Esophagus squamous epithelium (tissue), 4 donors: ENCODE measurements at regions not wholly inside any gene's neighbourhood (a gene's known extent, or its start where the extent isn't known, plus 50 kb on each side); places are given as distances from the start of the nearest gene placed in this dataset.

ENCODE experiments used
- CTCF ChIP-seq, 6 experiments: fragments of 450-650 bp in 4 of 6; fragments of 200-600 bp in 2 of 6; sonication (generic) in 2 of 6; IDR thresholded peaks; one replicate each; pipeline ENCODE4 v1.5.1; 2016 to 2019; ENCODE audit warnings: antibody characterized with exemption in 6 of 6, mild to moderate bottlenecking in 4 of 6, moderate library complexity in 4 of 6
- POLR2A ChIP-seq, 4 donors: fragments of 450-650 bp; IDR thresholded peaks; one replicate each; pipeline ENCODE4 v1.6.1; 2017; ENCODE audit warnings: antibody characterized with exemption in 4 of 4, mild to moderate bottlenecking in 4 of 4, moderate library complexity in 3 of 4

DNA sequence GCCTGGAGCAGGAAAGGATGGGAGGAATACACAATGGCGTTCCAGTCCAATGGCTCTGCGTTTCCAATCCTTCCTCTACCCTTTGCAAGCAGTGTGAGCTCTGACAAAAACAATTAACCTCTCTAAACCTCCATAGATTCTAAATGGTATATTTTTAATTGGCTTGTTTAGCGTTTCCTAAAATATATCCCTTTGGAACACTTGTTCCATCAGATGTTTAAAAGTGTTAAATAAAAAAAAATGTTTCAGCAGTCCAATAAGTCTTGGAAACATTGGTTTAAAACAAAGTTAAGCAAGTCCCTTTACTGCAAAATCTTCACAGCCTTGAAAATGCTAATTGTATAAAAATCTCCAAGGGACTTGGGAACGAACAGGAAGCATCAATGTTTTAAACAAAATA is 432.3 kb upstream of the ARRDC4 start:
- TF ChIP-seq CTCF (IDR thresholded peaks at IDR 0.05) (no peak), POLR2A (IDR thresholded peaks at IDR 0.05) (no peak)
